BJ (cell line): ENCODE measurements at regions not wholly inside any gene's neighbourhood (a gene's known extent, or its start where the extent isn't known, plus 50 kb on each side); places are given as distances from the start of the nearest gene placed in this dataset.

ENCODE experiments used
- CTCF ChIA-PET: fragments of 350-600 bp; formaldehyde crosslinking; extraction: SDS; loops from one replicate; lab custom pipeline; 2021; ENCODE audit warnings: antibody characterized with exemption, inconsistent platforms; lab: Yijun Ruan, JAX
- POLR2A ChIA-PET: fragments of 300-600 bp; sonication (Branson Sonifier 250); formaldehyde crosslinking; extraction: SDS; loops from one replicate; lab custom pipeline; 2021; ENCODE audit warnings: antibody characterized with exemption; lab: Charles Lee
- DNase-seq: peaks from one replicate; pipeline ENCODE4 v3.0.0-alpha.2; 2011; ENCODE audit warnings: low read depth
- H3K27me3 ChIP-seq: 2 replicates; pipeline ENCODE4 v1.6.0; 2011; ENCODE audit warnings: low read length; ENCODE audit not compliant: control insufficient read depth, insufficient read depth
- H3K36me3 ChIP-seq: 2 replicates; pipeline ENCODE4 v1.5.1; 2011; ENCODE audit warnings: low read length; ENCODE audit not compliant: control insufficient read depth, insufficient read depth
- H3K4me3 ChIP-seq: 2 replicates; pipeline ENCODE4 v1.5.1; 2011; ENCODE audit warnings: low read depth, mild to moderate bottlenecking, control low read depth, low read length
- TF ChIP-seq, protein P1 (sequence below): IDR thresholded peaks from 2 replicates; pipeline ENCODE4 v1.5.1; 2011; ENCODE audit warnings: low read depth, mild to moderate bottlenecking, control low read depth, inconsistent platforms, low read length, moderate library complexity; ENCODE audit not compliant: insufficient read depth

DNA sequence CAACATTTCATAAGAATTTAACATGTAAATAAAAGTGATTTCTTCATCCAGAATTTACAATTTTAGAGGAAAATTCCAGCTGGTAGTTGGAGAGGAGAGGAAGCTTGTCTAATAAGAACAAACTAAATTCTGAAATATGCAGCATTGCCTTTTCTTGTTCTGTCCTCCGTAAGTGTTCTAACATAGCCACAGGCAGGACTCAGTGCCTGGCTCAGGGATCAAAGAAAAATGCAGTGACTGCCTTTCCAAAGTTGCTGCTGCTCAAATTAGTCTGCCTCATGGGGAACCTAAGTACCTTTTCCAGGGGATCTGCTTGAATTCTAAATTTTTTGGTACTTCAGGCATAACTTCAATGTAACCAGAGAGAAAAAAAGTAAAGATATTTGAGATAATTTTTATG, 713.0 kb upstream of the CADM2 start:
- no peak overlapping the region for H3K4me3 ChIP-seq
- H3K36me3 ChIP-seq, result no peaks in the 10 kb centered on the region
- TF ChIP-seq, protein P1, sequence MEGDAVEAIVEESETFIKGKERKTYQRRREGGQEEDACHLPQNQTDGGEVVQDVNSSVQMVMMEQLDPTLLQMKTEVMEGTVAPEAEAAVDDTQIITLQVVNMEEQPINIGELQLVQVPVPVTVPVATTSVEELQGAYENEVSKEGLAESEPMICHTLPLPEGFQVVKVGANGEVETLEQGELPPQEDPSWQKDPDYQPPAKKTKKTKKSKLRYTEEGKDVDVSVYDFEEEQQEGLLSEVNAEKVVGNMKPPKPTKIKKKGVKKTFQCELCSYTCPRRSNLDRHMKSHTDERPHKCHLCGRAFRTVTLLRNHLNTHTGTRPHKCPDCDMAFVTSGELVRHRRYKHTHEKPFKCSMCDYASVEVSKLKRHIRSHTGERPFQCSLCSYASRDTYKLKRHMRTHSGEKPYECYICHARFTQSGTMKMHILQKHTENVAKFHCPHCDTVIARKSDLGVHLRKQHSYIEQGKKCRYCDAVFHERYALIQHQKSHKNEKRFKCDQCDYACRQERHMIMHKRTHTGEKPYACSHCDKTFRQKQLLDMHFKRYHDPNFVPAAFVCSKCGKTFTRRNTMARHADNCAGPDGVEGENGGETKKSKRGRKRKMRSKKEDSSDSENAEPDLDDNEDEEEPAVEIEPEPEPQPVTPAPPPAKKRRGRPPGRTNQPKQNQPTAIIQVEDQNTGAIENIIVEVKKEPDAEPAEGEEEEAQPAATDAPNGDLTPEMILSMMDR, result no peak
- no peaks in the 10 kb centered on the region for H3K27me3 ChIP-seq
- no peak for DNase-seq
- CTCF ChIA-PET, result no interaction called here
- POLR2A ChIA-PET, result no interaction called here

DNA sequence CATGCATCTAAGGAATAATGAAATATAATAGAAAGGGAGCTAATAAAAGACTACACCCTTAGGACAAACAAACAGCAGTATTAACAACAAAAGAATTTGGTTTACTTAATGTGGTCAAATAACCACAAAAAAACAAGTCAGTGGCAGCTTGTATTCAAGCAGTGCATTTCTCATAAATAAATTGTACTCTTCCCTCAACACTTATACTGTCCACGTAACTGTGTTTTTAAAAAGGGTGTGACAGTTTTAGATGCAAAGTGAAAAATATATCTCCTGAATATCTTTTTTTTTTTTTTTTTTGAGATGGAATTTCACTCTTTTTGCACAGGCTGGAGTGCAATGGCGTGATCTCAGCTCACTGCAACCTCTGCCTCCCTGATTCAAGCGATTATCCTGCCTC, 698.2 kb upstream of the CADM2 start:
- Histone ChIP-seq H3K4me3 (no peak overlapping the region), H3K36me3 (no peaks in the 10 kb centered on the region), H3K27me3 (no peaks in the 10 kb centered on the region)
- DNase-seq, result no peak
- ChIA-PET POLR2A (no interaction called here), CTCF (no interaction called here)
- TF ChIP-seq, protein P1, result no peak

DNA sequence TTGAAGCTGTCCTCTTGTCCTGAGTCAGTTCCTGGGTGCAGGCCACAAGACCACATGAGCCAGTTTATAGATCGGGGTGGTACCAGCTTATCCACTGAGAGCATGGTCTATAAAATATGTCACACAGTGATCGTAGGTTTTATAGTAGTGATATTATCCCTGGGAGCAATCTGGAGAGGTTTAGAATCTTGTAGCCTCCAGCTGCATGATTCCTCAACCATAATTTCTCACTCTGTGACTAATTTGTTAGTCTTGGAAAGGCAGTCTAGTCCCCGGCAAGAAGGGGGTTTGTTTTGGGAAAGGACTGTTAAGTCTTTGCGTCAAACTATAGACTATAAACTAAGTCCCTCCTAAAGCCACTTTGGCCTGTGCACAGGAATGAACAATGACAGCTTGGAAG, 693.0 kb upstream of the CADM2 start:
- CTCF ChIA-PET, result interaction anchor here (0.7 kb wide), 1 partner anchor 579 kb away, joined by 3 read pairs; no protein-coding TSS in a partner anchor
- DNase-seq, result no peak
- POLR2A ChIA-PET, result no interaction called here
- no peaks in the 10 kb centered on the region for H3K36me3 ChIP-seq
- no peaks in the 10 kb centered on the region for H3K27me3 ChIP-seq
- no peak overlapping the region for H3K4me3 ChIP-seq
- TF ChIP-seq, protein P1, result no peak

DNA sequence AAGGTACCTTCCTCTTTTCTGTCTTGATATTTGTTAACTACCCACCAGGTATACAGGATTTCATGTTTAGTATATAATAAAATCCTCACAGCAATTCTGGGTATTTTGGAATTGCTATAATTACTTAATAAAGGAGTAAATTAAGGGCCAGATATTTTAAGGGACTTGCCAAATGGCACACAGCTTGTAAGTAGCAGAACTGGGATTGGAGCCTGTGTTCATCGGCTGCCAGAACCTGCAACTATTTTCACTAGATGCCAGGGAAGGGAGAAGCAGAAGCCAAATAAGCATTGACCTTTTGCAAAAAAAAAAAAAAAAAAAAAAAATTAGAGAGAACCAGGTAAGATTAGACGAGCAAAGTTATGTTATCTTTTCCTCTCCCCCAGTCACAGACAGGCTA, 683.3 kb upstream of the CADM2 start:
- ChIA-PET CTCF (no interaction called here), POLR2A (no interaction called here)
- no peak for DNase-seq
- Histone ChIP-seq H3K27me3 (no peaks in the 10 kb centered on the region), H3K4me3 (no peak overlapping the region), H3K36me3 (no peaks in the 10 kb centered on the region)
- TF ChIP-seq, protein P1, result no peak

DNA sequence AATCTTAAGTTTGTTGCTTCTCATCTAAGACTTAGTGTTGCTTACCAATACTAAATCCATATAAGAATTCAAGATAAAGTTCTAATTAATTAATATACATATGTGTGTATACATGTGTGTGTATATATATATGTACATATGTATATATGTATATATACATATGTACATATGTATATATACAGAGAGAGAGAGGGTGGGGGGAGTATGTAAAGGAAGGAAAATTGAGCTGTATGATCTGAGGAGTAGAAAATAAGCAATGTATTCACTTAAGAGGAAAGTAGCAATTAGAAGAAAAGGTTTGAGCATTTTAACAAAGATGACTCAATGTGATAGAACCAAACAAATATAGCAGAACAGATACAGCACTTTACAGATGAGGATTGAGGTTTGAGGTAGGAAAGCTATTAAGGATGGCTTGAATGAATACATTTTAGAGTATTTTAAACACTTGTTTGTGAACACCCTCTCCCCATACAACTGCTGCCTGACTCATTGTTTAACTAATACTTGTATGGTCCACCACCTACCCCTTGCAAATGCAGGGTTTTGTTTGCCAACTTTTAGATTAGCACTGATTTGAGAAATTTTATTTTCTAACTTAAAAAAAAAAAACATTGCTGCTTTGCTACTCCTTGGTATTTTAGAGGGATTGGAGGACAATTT, 681.1 kb upstream of the CADM2 start:
- no peaks in the 10 kb centered on the region for H3K27me3 ChIP-seq
- TF ChIP-seq, protein P1, result no peak
- H3K4me3 ChIP-seq, result no peak overlapping the region
- DNase-seq, result no peak
- CTCF ChIA-PET, result no interaction called here
- H3K36me3 ChIP-seq, result no peaks in the 10 kb centered on the region
- POLR2A ChIA-PET, result no interaction called here
